ENCODE measurements at regions not wholly inside any gene's neighbourhood (a gene's known extent, or its start where the extent isn't known, plus 50 kb on each side); places are given as distances from the start of the nearest gene placed in this dataset.
"Not testable (repeated sequence)": the region's sequence is repeated elsewhere in the genome, so short reads cannot be mapped to it uniquely, and the experiment has no call there.

GRCh38 chr16:60481591-60481990 lies 1554.6 kb downstream of the CDH8 start:
- DNase-seq, result no peak

GRCh38 chr16:60478810-60479209 lies 1557.4 kb downstream of the CDH8 start:
- no peak for DNase-seq

GRCh38 chr16:60463986-60464385 lies 1572.3 kb downstream of the CDH8 start:
- DNase-seq, result no peak

GRCh38 chr16:60459463-60459862 lies 1576.8 kb downstream of the CDH8 start:
- no peak for DNase-seq

- no peak for DNase-seq
Measured at GRCh38 chr16:60458255-60458654, 1578.0 kb downstream of the CDH8 start.

GRCh38 chr16:60452646-60453045 lies 1583.6 kb downstream of the CDH8 start:
- DNase-seq, result no peak

- no peak for DNase-seq
Measured at GRCh38 chr16:60438894-60439293, 1597.3 kb downstream of the CDH8 start.

GRCh38 chr16:60432472-60432871 lies 1603.8 kb downstream of the CDH8 start:
- no peak for DNase-seq

GRCh38 chr16:60419859-60420258 lies 1616.4 kb downstream of the CDH8 start:
- DNase-seq, result no peak

- DNase-seq, result no peak
Measured at GRCh38 chr16:60414613-60415012, 1621.6 kb downstream of the CDH8 start.

- DNase-seq, result no peak
Measured at GRCh38 chr16:60413969-60414368, 1622.3 kb downstream of the CDH8 start.

- no peak for DNase-seq
Measured at GRCh38 chr16:60407606-60408005, 1628.6 kb downstream of the CDH8 start.

GRCh38 chr16:60407034-60407433 lies 1629.2 kb downstream of the CDH8 start:
- no peak for DNase-seq

GRCh38 chr16:60405286-60405685 lies 1631.0 kb downstream of the CDH8 start:
- no peak for DNase-seq

GRCh38 chr16:60404401-60404800 lies 1631.8 kb downstream of the CDH8 start:
- no peak for DNase-seq

- not testable (repeated sequence) for DNase-seq
Measured at GRCh38 chr16:60402941-60403340, 1633.3 kb downstream of the CDH8 start.

GRCh38 chr16:60392380-60392779 lies 1643.9 kb downstream of the CDH8 start:
- no peak for DNase-seq

GRCh38 chr16:60371591-60371990 lies 1637.5 kb upstream of the GOT2 start:
- DNase-seq, result no peak

- no peak for DNase-seq
Measured at GRCh38 chr16:60367739-60368138, 1633.6 kb upstream of the GOT2 start.

- no peak for DNase-seq
Measured at GRCh38 chr16:60363566-60363965, 1629.5 kb upstream of the GOT2 start.

GRCh38 chr16:60359866-60360265 lies 1625.8 kb upstream of the GOT2 start:
- DNase-seq, result not testable (repeated sequence)

- DNase-seq, result not testable (repeated sequence)
Measured at GRCh38 chr16:60359412-60359811, 1625.3 kb upstream of the GOT2 start.

GRCh38 chr16:60357876-60358522 lies 1623.9 kb upstream of the GOT2 start:
- not testable (repeated sequence) for DNase-seq

GRCh38 chr16:60346256-60346655 lies 1612.1 kb upstream of the GOT2 start:
- DNase-seq, result no peak

GRCh38 chr16:60337671-60338070 lies 1603.6 kb upstream of the GOT2 start:
- no peak for DNase-seq

Measured in CD4-positive, alpha-beta T cell treated with Interleukin-4 for 4 hours (primary cell).